Ovary (tissue), 7 donors: ENCODE measurements at regions not wholly inside any gene's neighbourhood (a gene's known extent, or its start where the extent isn't known, plus 50 kb on each side); places are given as distances from the start of the nearest gene placed in this dataset.

Experiments used
- DNase-seq, 5 donors: peaks; one replicate each; pipeline ENCODE4 v3.0.0-alpha.2; 2019 to 2020
- H3K27ac ChIP-seq, 2 donors: fragments of 200-600 bp; one replicate each; pipeline versions ENCODE4 v1.5.1 to v1.8.0; 2019 to 2022
- H3K27me3 ChIP-seq: fragments of 200-600 bp; one replicate; pipeline ENCODE4 v1.8.0; 2022
- H3K36me3 ChIP-seq: fragments of 200-600 bp; sonication (generic); one replicate; pipeline ENCODE4 v1.5.1; 2019
- H3K4me1 ChIP-seq: one replicate; pipeline ENCODE4 v1.8.1; 2013; ENCODE audit warnings: mild to moderate bottlenecking, moderate library complexity; ENCODE audit not compliant: insufficient read depth
- H3K4me3 ChIP-seq: fragments of 200-600 bp; sonication (generic); one replicate; pipeline ENCODE4 v1.5.1; 2017
- H3K9me3 ChIP-seq, 2 donors: fragments of 200-600 bp in 1 of 2; sonication (generic) in 1 of 2; one replicate each; pipeline versions ENCODE4 v1.5.1 to v1.8.1; 2013 to 2019; ENCODE audit warnings: mild to moderate bottlenecking in 1 of 2, moderate library complexity in 1 of 2
- EP300 ChIP-seq: sonication (generic); formaldehyde crosslinking; IDR thresholded peaks from one replicate; pipeline ENCODE4 v1.6.1; 2017; ENCODE audit warnings: antibody characterized with exemption
- POLR2A ChIP-seq: fragments of 450-650 bp; IDR thresholded peaks from one replicate; pipeline ENCODE4 v1.6.1; 2017; ENCODE audit warnings: antibody characterized with exemption, mild to moderate bottlenecking, moderate library complexity
- WGBS, 3 donors: extraction: QIAGEN DNeasy Blood & Tissue Kit in 1 of 3; methylation state at CpG; one replicate each; pipeline versions ENCODE4 v1.1.5 to v1.1.7; 2013 to 2017; 5-methylcytosine and 5-hydroxymethylcytosine counted together
- intact Hi-C, 4 donors: fragments of 100-400 bp; cut with DNase I; formaldehyde crosslinking; loops; one replicate each; pipeline versions ENCODE4 v1.11.0 to v1.15.1; 2022 to 2023
- TF ChIP-seq, protein P1 (sequence below), 3 donors: fragments of 450-650 bp in 2 of 3; fragments of 200-600 bp in 1 of 3; IDR thresholded peaks; one replicate each; pipeline versions ENCODE4 v1.5.1 to v1.8.0; 2016 to 2022; ENCODE audit warnings: antibody characterized with exemption in 3 of 3, mild to moderate bottlenecking in 1 of 3
- donor health status: DM: no; HTN: no; CAD: no; lungs with moderate emphysema.
- donor health status: DM: no; HTN: no; CAD: no.
- donor health status: Bipolar disorder and iron deficiency.
- donor health status: DM: no; HTN: no; CAD: no.
- donor health status: DM: yes; HTN: yes; CAD: no.

DNA sequence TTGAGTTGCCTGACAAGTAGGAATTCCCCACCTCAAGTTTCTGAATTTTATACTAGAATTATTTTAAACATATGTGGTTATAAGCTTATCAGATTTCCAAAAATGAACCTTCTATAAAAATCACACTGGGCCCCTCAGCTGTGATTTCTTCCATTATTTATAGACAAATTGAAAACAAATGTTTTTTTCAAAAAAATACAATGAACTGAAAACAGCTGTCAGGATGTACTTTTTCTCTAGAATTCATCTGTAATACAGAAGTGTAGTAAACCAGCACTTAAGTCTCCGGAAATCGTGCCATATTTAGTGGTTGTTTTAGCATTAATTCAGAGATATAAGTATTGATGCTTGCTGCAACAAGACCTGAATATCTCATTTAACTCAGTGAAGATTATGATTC, 74.0 kb downstream of the SPRY1 start:
- TF ChIP-seq, protein P1, sequence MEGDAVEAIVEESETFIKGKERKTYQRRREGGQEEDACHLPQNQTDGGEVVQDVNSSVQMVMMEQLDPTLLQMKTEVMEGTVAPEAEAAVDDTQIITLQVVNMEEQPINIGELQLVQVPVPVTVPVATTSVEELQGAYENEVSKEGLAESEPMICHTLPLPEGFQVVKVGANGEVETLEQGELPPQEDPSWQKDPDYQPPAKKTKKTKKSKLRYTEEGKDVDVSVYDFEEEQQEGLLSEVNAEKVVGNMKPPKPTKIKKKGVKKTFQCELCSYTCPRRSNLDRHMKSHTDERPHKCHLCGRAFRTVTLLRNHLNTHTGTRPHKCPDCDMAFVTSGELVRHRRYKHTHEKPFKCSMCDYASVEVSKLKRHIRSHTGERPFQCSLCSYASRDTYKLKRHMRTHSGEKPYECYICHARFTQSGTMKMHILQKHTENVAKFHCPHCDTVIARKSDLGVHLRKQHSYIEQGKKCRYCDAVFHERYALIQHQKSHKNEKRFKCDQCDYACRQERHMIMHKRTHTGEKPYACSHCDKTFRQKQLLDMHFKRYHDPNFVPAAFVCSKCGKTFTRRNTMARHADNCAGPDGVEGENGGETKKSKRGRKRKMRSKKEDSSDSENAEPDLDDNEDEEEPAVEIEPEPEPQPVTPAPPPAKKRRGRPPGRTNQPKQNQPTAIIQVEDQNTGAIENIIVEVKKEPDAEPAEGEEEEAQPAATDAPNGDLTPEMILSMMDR (IDR thresholded peaks at IDR 0.05) = no peak
- no peak for TF ChIP-seq POLR2A
- TF ChIP-seq EP300 = no peak
- intact Hi-C loops = no loop called here
- Histone ChIP-seq H3K9me3 (no peaks in the 10 kb centered on the region), H3K27ac (no peak overlapping the region), H3K36me3 (no peaks in the 10 kb centered on the region), H3K4me3 (no peak overlapping the region), H3K27me3 (no peaks in the 10 kb centered on the region), H3K4me1 (no peaks in the 10 kb centered on the region)
- DNase-seq = no peak
- 83 to 93% (median 90%) methylated on average over 2 of the region's 2 CpGs for WGBS, 3 donors

DNA sequence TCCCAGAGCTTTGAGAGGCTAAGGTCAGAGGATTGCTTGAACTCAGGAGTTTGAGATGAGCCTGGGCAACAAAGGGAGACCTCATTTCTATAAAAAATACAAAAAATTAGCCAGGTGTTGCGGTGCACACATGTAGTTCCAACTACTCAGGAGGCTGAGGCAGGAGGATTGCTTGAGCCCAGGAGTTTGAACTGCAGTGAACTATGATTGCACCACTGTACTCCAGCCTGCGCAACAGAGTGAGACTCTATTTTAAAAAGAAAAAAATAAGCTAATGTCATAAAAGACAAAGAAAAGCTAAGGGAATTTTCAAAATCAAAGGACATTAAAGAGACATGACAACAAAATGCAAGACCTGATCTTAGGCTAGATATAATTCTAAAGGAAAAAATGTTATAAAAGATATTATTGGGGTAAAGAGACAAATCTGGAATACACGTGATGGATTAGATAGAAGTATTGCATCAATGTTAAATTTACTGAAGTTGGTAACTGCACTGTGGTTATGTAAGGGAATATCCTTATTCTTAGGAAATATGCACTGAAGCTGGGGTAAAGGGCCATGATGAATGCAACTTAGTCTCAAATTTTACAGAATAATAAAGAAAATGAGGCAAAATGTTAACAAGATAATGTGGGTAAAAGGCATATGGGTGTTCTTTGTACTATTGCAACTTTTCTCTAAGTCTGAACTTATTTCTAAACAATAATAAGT, 75.2 kb downstream of the SPRY1 start:
- Histone ChIP-seq H3K27me3 (no peaks in the 10 kb centered on the region), H3K9me3 (no peaks in the 10 kb centered on the region), H3K27ac (no peak overlapping the region), H3K36me3 (no peaks in the 10 kb centered on the region), H3K4me1 (no peaks in the 10 kb centered on the region), H3K4me3 (no peak overlapping the region)
- no peak for TF ChIP-seq POLR2A
- no peak for TF ChIP-seq EP300
- TF ChIP-seq, protein P1 (IDR thresholded peaks at IDR 0.05) = no peak
- intact Hi-C loops = no loop called here
- DNase-seq = no peak
- WGBS, 3 donors = 91 to 96% (median 93%) methylated on average over 3 of the region's 3 CpGs

DNA sequence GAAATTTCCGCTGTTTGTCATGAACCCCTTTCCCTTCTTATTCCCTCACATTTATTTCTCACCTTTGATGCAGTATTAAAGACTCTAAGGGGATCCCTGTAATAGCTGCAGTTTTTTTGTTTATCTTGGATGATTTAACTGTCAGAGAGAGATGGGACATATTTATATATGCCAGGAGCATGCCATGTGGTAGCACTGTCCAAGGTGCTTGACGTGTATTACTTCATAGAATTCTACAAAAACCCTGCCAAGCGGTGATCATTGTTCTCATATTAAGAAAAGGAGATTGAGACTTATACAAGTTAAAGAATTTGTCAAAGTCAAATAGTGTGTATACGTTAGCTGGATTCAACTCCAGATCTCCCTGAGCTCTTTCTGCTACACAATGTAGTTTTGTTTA, 78.2 kb downstream of the SPRY1 start:
- intact Hi-C loops = no loop called here
- H3K9me3 ChIP-seq = no peaks in the 10 kb centered on the region
- H3K4me3 ChIP-seq = no peak overlapping the region
- no peak for DNase-seq
- H3K4me1 ChIP-seq = no peaks in the 10 kb centered on the region
- H3K27me3 ChIP-seq = no peaks in the 10 kb centered on the region
- H3K36me3 ChIP-seq = no peaks in the 10 kb centered on the region
- no peak overlapping the region for H3K27ac ChIP-seq
- WGBS, 3 donors = 93% methylated on average over 4 of the region's 4 CpGs
- no peak for TF ChIP-seq POLR2A
- TF ChIP-seq, protein P1 (IDR thresholded peaks at IDR 0.05) = no peak
- TF ChIP-seq EP300 = no peak

DNA sequence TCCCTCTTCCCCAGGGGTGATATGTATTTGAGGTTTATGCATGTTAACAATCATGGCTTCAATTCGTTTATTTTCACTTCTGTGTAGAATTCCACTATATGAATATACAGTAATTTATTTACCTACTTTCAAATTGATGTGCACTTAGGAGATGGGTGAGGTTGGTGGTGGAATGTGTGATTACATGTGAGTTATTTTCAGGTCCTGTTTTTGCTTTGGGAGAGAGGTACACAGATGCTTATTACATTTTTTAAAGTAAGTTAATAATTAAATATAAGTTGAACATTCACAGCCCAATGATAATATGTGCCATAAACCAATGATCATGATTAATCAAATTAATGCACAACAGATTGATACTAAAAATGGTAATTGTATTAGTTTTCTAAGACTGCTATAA, 79.5 kb downstream of the SPRY1 start:
- Histone ChIP-seq H3K27ac (no peak overlapping the region), H3K9me3 (no peaks in the 10 kb centered on the region), H3K4me3 (no peak overlapping the region), H3K27me3 (no peaks in the 10 kb centered on the region), H3K36me3 (no peaks in the 10 kb centered on the region), H3K4me1 (no peaks in the 10 kb centered on the region)
- no peak for TF ChIP-seq EP300
- TF ChIP-seq POLR2A = no peak
- DNase-seq = no peak
- intact Hi-C loops = no loop called here
- WGBS, 3 donors = 0 to 37% (median 0%) methylated on average over 1 of the region's 1 CpG

DNA sequence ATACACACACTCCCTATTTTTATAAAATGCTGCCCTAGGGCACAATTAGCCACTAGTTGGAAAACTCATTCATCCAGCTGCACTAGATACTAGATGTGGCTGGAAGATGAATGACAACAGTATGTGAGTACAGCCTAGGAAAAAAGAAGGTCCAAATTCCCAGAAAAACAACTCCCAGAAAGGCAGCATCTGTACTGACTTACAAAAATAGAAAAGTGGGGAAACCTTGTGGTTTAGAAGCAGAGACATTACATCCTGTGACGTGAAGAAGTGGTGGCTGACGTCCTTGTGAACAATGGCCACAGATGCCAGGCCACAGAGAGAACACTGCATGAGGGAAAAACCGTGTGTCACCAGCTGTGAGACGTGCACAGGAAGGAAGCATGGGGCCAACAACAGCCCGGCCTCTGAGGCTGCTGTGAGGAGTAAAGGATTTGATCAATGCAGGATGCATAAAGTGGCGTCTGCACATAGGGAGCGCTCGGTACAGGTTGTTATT, 81.2 kb downstream of the SPRY1 start:
- TF ChIP-seq, protein P1 (IDR thresholded peaks at IDR 0.05) = no peak
- TF ChIP-seq POLR2A (no peak), EP300 (no peak)
- H3K4me3 ChIP-seq = no peak overlapping the region
- H3K9me3 ChIP-seq = no peaks in the 10 kb centered on the region
- H3K27me3 ChIP-seq = no peaks in the 10 kb centered on the region
- no peaks in the 10 kb centered on the region for H3K4me1 ChIP-seq
- DNase-seq = no peak
- no peaks in the 10 kb centered on the region for H3K36me3 ChIP-seq
- intact Hi-C loops = no loop called here
- no peak overlapping the region for H3K27ac ChIP-seq
- WGBS, 3 donors = 80 to 83% (median 80%) methylated on average over 8 of the region's 8 CpGs
